ENCODE measurements at regions not wholly inside any gene's neighbourhood (a gene's known extent, or its start where the extent isn't known, plus 50 kb on each side); places are given as distances from the start of the nearest gene placed in this dataset.

DNA sequence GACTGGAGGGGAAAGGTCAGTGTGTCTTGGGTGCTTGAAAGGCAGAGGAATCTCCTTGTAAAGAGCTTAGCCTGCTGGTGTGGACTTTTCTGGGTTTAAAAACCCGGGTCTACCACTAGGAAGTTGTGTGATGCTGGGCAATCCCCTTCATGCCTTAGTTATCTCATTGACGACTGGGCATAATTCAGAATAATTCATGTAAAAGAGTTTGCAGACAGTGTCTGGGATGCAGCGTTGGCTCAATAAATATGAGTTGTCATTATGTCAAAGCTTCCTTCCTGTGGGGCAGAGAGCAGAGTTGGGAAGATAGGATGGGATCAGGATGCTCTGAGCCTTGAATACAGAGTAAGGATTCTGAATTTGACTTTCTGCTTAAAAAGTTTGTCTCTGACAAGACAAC lies 196.4 kb downstream of the ADRA2A start:
- ATAC-seq: no peak
- no peaks in the 10 kb centered on the region for H4K20me1 ChIP-seq (replicated peaks; ENCODE audit: insufficient read depth)
- Mint-ChIP-seq H3K9me3 (no peaks in the 10 kb centered on the region; the same call in 2 of the 3 replicates), H3K27me3 (ENCODE audit: insufficient read depth, low read depth, poor library complexity) (peaks cover 1% of the 10 kb centered on the region), H3K27ac (no peak overlapping the region), H3K36me3 (ENCODE audit: low read depth) (no peaks in the 10 kb centered on the region), H3K4me1 (no peaks in the 10 kb centered on the region), H3K4me3 (no peak overlapping the region)
- no peaks in the 10 kb centered on the region for H3K79me2 ChIP-seq (replicated peaks; ENCODE audit: insufficient read depth)
- no peak overlapping the region for H2AFZ ChIP-seq
- TF ChIP-seq EZH2 (IDR thresholded peaks at IDR 0.05; ENCODE audit: low read depth, unreplicated experiment) (no peak), CREB1 (CRISPR knock-in tag; IDR thresholded peaks at IDR 0.05; ENCODE audit: low read depth) (no peak)
- H3K27ac ChIP-seq (ENCODE audit: low read depth): no peak overlapping the region
- H3F3A ChIP-seq (replicated peaks; ENCODE audit: low read depth): no peaks in the 10 kb centered on the region
- H3K9me2 ChIP-seq (ENCODE audit: insufficient read depth): no peaks in the 10 kb centered on the region
- H3K4me1 ChIP-seq (ENCODE audit: insufficient read depth): no peaks in the 10 kb centered on the region
- no peaks in the 10 kb centered on the region for H3K36me3 ChIP-seq (ENCODE audit: insufficient read depth)
- no peaks in the 10 kb centered on the region for H3K27me3 ChIP-seq (ENCODE audit: insufficient read depth)
- DNase-seq (ENCODE audit: low spot score): no peak
- H3K4me2 ChIP-seq: no peak overlapping the region
- no peak overlapping the region for H3K4me3 ChIP-seq

DNA sequence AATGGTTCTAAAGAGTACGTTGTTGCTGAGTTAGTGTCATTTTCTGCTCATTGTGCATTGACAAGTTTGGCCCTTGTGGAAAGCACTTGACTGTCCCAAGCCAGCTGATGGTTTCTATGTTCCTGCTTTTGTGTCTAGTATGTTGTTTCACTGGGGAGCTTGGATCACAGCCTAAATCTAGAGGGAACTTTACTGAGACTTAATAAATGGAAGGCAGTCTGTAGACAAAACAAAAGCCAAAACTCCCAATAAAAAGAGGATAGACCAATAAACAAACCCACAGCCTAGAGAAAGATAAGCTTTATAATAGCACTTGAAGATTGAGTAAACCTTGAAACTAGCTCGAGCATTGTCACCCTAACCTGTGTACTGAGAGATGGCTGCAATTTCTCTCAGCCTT lies 196.8 kb downstream of the ADRA2A start:
- Histone ChIP-seq H4K20me1 (replicated peaks; ENCODE audit: insufficient read depth) (no peaks in the 10 kb centered on the region), H3K4me2 (no peak overlapping the region), H3K4me1 (ENCODE audit: insufficient read depth) (no peaks in the 10 kb centered on the region), H3K4me3 (no peak overlapping the region), H3K27me3 (ENCODE audit: insufficient read depth) (no peaks in the 10 kb centered on the region), H3K27ac (ENCODE audit: low read depth) (no peak overlapping the region), H3K9me2 (ENCODE audit: insufficient read depth) (no peaks in the 10 kb centered on the region), H3F3A (replicated peaks; ENCODE audit: low read depth) (no peaks in the 10 kb centered on the region), H3K79me2 (replicated peaks; ENCODE audit: insufficient read depth) (no peaks in the 10 kb centered on the region), H3K36me3 (ENCODE audit: insufficient read depth) (no peaks in the 10 kb centered on the region), H2AFZ (no peak overlapping the region)
- no peaks in the 10 kb centered on the region for H3K36me3 Mint-ChIP-seq (ENCODE audit: low read depth)
- ATAC-seq: no peak
- TF ChIP-seq, protein P1, sequence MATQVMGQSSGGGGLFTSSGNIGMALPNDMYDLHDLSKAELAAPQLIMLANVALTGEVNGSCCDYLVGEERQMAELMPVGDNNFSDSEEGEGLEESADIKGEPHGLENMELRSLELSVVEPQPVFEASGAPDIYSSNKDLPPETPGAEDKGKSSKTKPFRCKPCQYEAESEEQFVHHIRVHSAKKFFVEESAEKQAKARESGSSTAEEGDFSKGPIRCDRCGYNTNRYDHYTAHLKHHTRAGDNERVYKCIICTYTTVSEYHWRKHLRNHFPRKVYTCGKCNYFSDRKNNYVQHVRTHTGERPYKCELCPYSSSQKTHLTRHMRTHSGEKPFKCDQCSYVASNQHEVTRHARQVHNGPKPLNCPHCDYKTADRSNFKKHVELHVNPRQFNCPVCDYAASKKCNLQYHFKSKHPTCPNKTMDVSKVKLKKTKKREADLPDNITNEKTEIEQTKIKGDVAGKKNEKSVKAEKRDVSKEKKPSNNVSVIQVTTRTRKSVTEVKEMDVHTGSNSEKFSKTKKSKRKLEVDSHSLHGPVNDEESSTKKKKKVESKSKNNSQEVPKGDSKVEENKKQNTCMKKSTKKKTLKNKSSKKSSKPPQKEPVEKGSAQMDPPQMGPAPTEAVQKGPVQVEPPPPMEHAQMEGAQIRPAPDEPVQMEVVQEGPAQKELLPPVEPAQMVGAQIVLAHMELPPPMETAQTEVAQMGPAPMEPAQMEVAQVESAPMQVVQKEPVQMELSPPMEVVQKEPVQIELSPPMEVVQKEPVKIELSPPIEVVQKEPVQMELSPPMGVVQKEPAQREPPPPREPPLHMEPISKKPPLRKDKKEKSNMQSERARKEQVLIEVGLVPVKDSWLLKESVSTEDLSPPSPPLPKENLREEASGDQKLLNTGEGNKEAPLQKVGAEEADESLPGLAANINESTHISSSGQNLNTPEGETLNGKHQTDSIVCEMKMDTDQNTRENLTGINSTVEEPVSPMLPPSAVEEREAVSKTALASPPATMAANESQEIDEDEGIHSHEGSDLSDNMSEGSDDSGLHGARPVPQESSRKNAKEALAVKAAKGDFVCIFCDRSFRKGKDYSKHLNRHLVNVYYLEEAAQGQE (IDR thresholded peaks at IDR 0.05; ENCODE audit: unreplicated experiment): no peak
- no peak for TF ChIP-seq ZNF331 (CRISPR knock-in tag; IDR thresholded peaks at IDR 0.05; ENCODE audit: low read depth)
- TF ChIP-seq, protein P2, sequence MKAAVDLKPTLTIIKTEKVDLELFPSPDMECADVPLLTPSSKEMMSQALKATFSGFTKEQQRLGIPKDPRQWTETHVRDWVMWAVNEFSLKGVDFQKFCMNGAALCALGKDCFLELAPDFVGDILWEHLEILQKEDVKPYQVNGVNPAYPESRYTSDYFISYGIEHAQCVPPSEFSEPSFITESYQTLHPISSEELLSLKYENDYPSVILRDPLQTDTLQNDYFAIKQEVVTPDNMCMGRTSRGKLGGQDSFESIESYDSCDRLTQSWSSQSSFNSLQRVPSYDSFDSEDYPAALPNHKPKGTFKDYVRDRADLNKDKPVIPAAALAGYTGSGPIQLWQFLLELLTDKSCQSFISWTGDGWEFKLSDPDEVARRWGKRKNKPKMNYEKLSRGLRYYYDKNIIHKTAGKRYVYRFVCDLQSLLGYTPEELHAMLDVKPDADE (IDR thresholded peaks at IDR 0.05): no peak
- TF ChIP-seq NANOG (IDR thresholded peaks at IDR 0.05; ENCODE audit: borderline replicate concordance): no peak
- no peak for TF ChIP-seq JUNB (IDR thresholded peaks at IDR 0.05; ENCODE audit: unreplicated experiment)
- no peak overlapping the region for H3K27ac Mint-ChIP-seq
- no peaks in the 10 kb centered on the region for H3K4me1 Mint-ChIP-seq
- H3K9me3 Mint-ChIP-seq: no peaks in the 10 kb centered on the region; the same call in 2 of the 3 replicates
- no peak for DNase-seq (ENCODE audit: low spot score)
- no peak overlapping the region for H3K4me3 Mint-ChIP-seq
- peaks cover 1% of the 10 kb centered on the region for H3K27me3 Mint-ChIP-seq (ENCODE audit: insufficient read depth, low read depth, poor library complexity)
